HCT116 (cell line): ENCODE measurements at regions not wholly inside any gene's neighbourhood (a gene's known extent, or its start where the extent isn't known, plus 50 kb on each side); places are given as distances from the start of the nearest gene placed in this dataset.

Source experiments
- ATF3 ChIP-seq: IDR thresholded peaks from 2 replicates; pipeline ENCODE4 v1.6.1; 2012
- EZH2 ChIP-seq: fragments of 200-600 bp; sonication (generic); IDR thresholded peaks from 2 replicates; pipeline ENCODE4 v1.6.1; 2017; ENCODE audit warnings: antibody characterized with exemption, mixed run types
- POLR2A ChIP-seq: IDR thresholded peaks from 2 replicates; pipeline ENCODE4 v1.7.0; 2011; ENCODE audit warnings: borderline replicate concordance; ENCODE audit not compliant: insufficient read depth, insufficient read length; ENCODE audit errors: extremely low read depth
- POLR2AphosphoS5 ChIP-seq: IDR thresholded peaks from 2 replicates; pipeline ENCODE4 v1.6.1; 2011; ENCODE audit warnings: mild to moderate bottlenecking, low read depth, low read length, moderate library complexity
- RAD21 ChIP-seq: IDR thresholded peaks from 2 replicates; pipeline ENCODE4 v1.6.1; 2012; ENCODE audit warnings: low read depth, mild to moderate bottlenecking
- REST ChIP-seq: IDR thresholded peaks from 2 replicates; pipeline ENCODE4 v1.6.1; 2012; ENCODE audit warnings: low read depth
- TF ChIP-seq, protein P1 (sequence below), 3 experiments: fragments of 200-600 bp in 1 of 3; sonication (generic) in 1 of 3; IDR thresholded peaks in 2 of 3; conservative IDR thresholded peaks in 1 of 3; 2 replicates each; pipeline ENCODE4 v1.5.1; 2012 to 2017; ENCODE audit warnings: low read depth in 2 of 3, low read length in 2 of 3, antibody characterized with exemption in 1 of 3, borderline replicate concordance in 1 of 3, control low read depth in 1 of 3, mild to moderate bottlenecking in 1 of 3, mixed read lengths in 1 of 3, mixed run types in 1 of 3, moderate library complexity in 1 of 3; ENCODE audit not compliant: insufficient read depth in 1 of 3

DNA sequence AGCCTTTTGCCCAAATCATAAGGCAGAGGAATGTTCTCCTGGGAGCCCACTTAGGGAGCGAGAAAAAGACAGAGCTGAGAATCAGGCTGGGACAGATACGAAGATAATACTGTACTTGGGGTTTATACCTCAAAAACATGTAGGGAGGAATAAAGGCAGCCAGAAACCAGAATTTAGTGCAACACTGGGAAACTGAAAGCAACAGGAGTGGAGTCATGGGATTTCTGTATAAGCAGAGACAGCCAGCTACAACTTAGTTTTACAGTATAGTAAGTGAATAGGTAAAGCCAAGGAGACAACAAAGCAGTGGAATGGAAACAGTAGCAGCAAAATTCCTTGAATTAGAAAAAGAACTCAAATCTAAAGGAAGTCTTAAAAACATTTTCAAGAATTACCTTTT lies 413.2 kb downstream of the FAT4 start:
- no peak for TF ChIP-seq RAD21
- no peak for TF ChIP-seq POLR2AphosphoS5
- no peak for TF ChIP-seq POLR2A
- no peak for TF ChIP-seq REST
- TF ChIP-seq EZH2: no peak
- TF ChIP-seq, protein P1, sequence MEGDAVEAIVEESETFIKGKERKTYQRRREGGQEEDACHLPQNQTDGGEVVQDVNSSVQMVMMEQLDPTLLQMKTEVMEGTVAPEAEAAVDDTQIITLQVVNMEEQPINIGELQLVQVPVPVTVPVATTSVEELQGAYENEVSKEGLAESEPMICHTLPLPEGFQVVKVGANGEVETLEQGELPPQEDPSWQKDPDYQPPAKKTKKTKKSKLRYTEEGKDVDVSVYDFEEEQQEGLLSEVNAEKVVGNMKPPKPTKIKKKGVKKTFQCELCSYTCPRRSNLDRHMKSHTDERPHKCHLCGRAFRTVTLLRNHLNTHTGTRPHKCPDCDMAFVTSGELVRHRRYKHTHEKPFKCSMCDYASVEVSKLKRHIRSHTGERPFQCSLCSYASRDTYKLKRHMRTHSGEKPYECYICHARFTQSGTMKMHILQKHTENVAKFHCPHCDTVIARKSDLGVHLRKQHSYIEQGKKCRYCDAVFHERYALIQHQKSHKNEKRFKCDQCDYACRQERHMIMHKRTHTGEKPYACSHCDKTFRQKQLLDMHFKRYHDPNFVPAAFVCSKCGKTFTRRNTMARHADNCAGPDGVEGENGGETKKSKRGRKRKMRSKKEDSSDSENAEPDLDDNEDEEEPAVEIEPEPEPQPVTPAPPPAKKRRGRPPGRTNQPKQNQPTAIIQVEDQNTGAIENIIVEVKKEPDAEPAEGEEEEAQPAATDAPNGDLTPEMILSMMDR (IDR thresholded peaks at IDR 0.05 in 2 of 3, conservative IDR thresholded peaks at IDR 0.05 in 1 of 3; ENCODE audit: borderline replicate concordance in 1 of 3, insufficient read depth in 1 of 3, low read depth in 2 of 3, low read length in 2 of 3): no peak
- no peak for TF ChIP-seq ATF3
